GM23338 (cell line): ENCODE measurements at regions not wholly inside any gene's neighbourhood (a gene's known extent, or its start where the extent isn't known, plus 50 kb on each side); places are given as distances from the start of the nearest gene placed in this dataset.

Source experiments
- ATAC-seq: fragments of 200-7000 bp; cut with Tn5 transposase; 3 replicates; pipeline ENCODE4 v1.9.1; 2020
- DNase-seq: peaks from one replicate; pipeline ENCODE4 v3.0.0-alpha.2; 2015; ENCODE audit warnings: low spot score
- H2AFZ ChIP-seq: fragments of 200-600 bp; sonication (generic); 2 replicates; pipeline ENCODE4 v1.8.0; 2016; ENCODE audit warnings: antibody characterized with exemption, mild to moderate bottlenecking, moderate library complexity
- H3F3A ChIP-seq: fragments of 200-600 bp; sonication (generic); replicated peaks from 2 replicates; pipeline ENCODE4 v1.8.0; 2017; ENCODE audit warnings: antibody characterized with exemption, mixed run types, low read depth
- H3K27ac ChIP-seq: fragments of 200-600 bp; sonication (generic); 2 replicates; pipeline ENCODE4 v1.6.1; 2016; ENCODE audit warnings: low read depth
- H3K27me3 ChIP-seq: fragments of 200-600 bp; sonication (generic); 2 replicates; pipeline ENCODE4 v1.8.0; 2016; ENCODE audit warnings: mild to moderate bottlenecking, mixed run types, moderate library complexity; ENCODE audit not compliant: insufficient read depth
- H3K36me3 ChIP-seq: fragments of 200-600 bp; sonication (generic); 2 replicates; pipeline ENCODE4 v1.8.0; 2016; ENCODE audit warnings: mild to moderate bottlenecking; ENCODE audit not compliant: insufficient read depth
- H3K4me1 ChIP-seq: fragments of 200-600 bp; sonication (generic); 2 replicates; pipeline ENCODE4 v1.8.0; 2016; ENCODE audit warnings: mild to moderate bottlenecking, moderate library complexity; ENCODE audit not compliant: insufficient read depth
- H3K4me2 ChIP-seq: fragments of 200-600 bp; sonication (generic); 2 replicates; pipeline ENCODE4 v1.7.1; 2017; ENCODE audit warnings: mixed run types
- H3K4me3 ChIP-seq: fragments of 200-600 bp; sonication (generic); 2 replicates; pipeline ENCODE4 v1.6.1; 2016; ENCODE audit warnings: mixed run types
- H3K79me2 ChIP-seq: fragments of 200-600 bp; sonication (generic); replicated peaks from 2 replicates; pipeline ENCODE4 v1.8.0; 2017; ENCODE audit warnings: mild to moderate bottlenecking; ENCODE audit not compliant: insufficient read depth
- H3K9me2 ChIP-seq: fragments of 200-600 bp; sonication (generic); 2 replicates; pipeline ENCODE4 v1.8.0; 2017; ENCODE audit not compliant: insufficient read depth
- H4K20me1 ChIP-seq: fragments of 200-600 bp; sonication (generic); replicated peaks from 2 replicates; pipeline ENCODE4 v1.8.0; 2017; ENCODE audit warnings: mild to moderate bottlenecking; ENCODE audit not compliant: insufficient read depth
- H3K27ac Mint-ChIP-seq: 2 replicates; pipeline ENCODE4 v1.8.0; 2020; ENCODE audit warnings: inconsistent platforms, mild to moderate bottlenecking, moderate library complexity, mixed read lengths
- H3K27me3 Mint-ChIP-seq: 3 replicates; pipeline ENCODE4 v1.8.0; 2022; ENCODE audit warnings: low read depth, mild to moderate bottlenecking, moderate library complexity, mixed read lengths, inconsistent platforms; ENCODE audit not compliant: insufficient read depth, poor library complexity
- H3K36me3 Mint-ChIP-seq: 3 replicates; pipeline ENCODE4 v1.8.0; 2021; ENCODE audit warnings: low read depth, mild to moderate bottlenecking, inconsistent platforms, moderate library complexity, mixed read lengths
- H3K4me1 Mint-ChIP-seq: 3 replicates; pipeline ENCODE4 v1.8.0; 2020; ENCODE audit warnings: mild to moderate bottlenecking, inconsistent platforms, mixed read lengths
- H3K4me3 Mint-ChIP-seq: 3 replicates; pipeline ENCODE4 v1.8.0; 2021; ENCODE audit warnings: moderate library complexity, mild to moderate bottlenecking, inconsistent platforms, mixed read lengths
- H3K9me3 Mint-ChIP-seq: 3 replicates; pipeline ENCODE4 v1.8.0; 2020; ENCODE audit warnings: moderate library complexity, mild to moderate bottlenecking, inconsistent platforms, mixed read lengths
- CREB1 ChIP-seq: fragments of 250-450 bp; sonication (Bioruptor Pico); IDR thresholded peaks from 2 replicates; pipeline ENCODE4 v1.5.0; 2020; ENCODE audit warnings: low read depth, mild to moderate bottlenecking, moderate library complexity
- ETS1 ChIP-seq: IDR thresholded peaks from 2 replicates; pipeline ENCODE4 v1.6.1; 2016; ENCODE audit warnings: antibody characterized with exemption
- EZH2 ChIP-seq: fragments of 200-600 bp; sonication (generic); IDR thresholded peaks from one replicate; pipeline ENCODE4 v1.8.0; 2017; ENCODE audit warnings: antibody characterized with exemption, mild to moderate bottlenecking, low read depth; ENCODE audit not compliant: unreplicated experiment
- EZH2phosphoT487 ChIP-seq: fragments of 200-600 bp; sonication (generic); IDR thresholded peaks from one replicate; pipeline ENCODE4 v1.8.1; 2018; ENCODE audit warnings: antibody characterized with exemption; ENCODE audit not compliant: unreplicated experiment
- JUNB ChIP-seq: IDR thresholded peaks from one replicate; pipeline ENCODE4 v1.6.1; 2016; ENCODE audit warnings: antibody characterized with exemption; ENCODE audit not compliant: unreplicated experiment
- NANOG ChIP-seq: IDR thresholded peaks from 2 replicates; pipeline ENCODE4 v1.6.1; 2016; ENCODE audit warnings: antibody characterized with exemption, borderline replicate concordance
- POLR2AphosphoS5 ChIP-seq: IDR thresholded peaks from 2 replicates; pipeline ENCODE4 v1.6.1; 2016; ENCODE audit warnings: antibody characterized with exemption, low read depth
- REST ChIP-seq: IDR thresholded peaks from one replicate; pipeline ENCODE4 v1.6.1; 2018; ENCODE audit warnings: antibody characterized with exemption; ENCODE audit not compliant: unreplicated experiment
- STAT1 ChIP-seq: IDR thresholded peaks from one replicate; pipeline ENCODE4 v1.6.1; 2016; ENCODE audit warnings: antibody characterized with exemption; ENCODE audit not compliant: unreplicated experiment
- ZNF114 ChIP-seq: fragments of 250-450 bp; sonication (Bioruptor Pico); IDR thresholded peaks from 2 replicates; pipeline ENCODE4 v1.5.0; 2020; ENCODE audit warnings: mild to moderate bottlenecking, moderate library complexity
- ZNF331 ChIP-seq: fragments of 250-450 bp; sonication (Bioruptor Pico); IDR thresholded peaks from 2 replicates; pipeline ENCODE4 v1.5.0; 2020; ENCODE audit warnings: low read depth, mild to moderate bottlenecking, moderate library complexity
- ZNF462 ChIP-seq: fragments of 250-450 bp; sonication (Bioruptor Pico); IDR thresholded peaks from 2 replicates; pipeline ENCODE4 v1.5.0; 2020; ENCODE audit warnings: mild to moderate bottlenecking, moderate library complexity
- TF ChIP-seq, protein P1 (sequence below), 2 experiments: fragments of 200-600 bp in 1 of 2; sonication (generic) in 1 of 2; conservative IDR thresholded peaks; 2 replicates each; pipeline versions ENCODE4 v1.5.1 to v1.6.1; 2016 to 2017; ENCODE audit warnings: antibody characterized with exemption in 2 of 2, low read depth in 2 of 2, mild to moderate bottlenecking in 2 of 2, moderate library complexity in 1 of 2

DNA sequence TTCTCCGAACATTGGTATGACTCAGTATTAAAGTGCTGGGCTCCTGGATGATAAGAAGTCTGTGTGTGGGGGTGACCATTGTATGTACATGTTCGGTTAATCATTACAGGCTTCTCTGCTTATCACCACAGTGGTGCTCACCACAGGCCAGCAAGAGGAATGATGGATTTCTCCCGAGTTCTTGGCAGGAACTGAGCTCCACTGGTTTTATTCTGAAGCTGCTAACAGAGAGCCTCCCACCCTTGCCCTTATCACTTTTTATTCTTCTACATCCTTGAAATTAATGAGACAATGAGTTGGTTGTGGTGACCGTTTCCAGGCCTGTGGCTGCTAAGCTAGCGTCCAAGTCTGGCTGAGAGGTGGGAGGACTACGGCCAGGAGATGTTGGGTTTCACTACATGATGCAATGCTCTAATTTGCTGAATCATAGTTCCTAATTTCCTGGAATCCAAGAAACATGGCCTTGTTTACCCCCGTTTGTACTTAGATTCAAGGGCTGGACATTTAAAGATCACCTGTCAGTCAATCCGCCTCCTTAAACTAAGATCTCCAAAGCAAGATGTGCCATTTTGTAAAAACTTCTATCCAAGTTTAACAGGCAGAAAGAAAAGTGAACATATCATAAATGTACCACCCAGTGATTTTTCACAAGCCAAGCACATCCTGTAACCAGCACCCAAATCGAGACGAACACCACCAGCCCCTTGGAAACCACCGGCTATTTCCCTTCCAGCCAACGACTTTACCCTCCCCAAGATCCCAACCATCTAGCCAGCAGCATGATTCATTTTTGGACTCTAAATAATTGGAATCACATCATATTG, 172.5 kb downstream of the FOXA2 start:
- Histone ChIP-seq H3K27me3 (no peaks in the 10 kb centered on the region), H3F3A (no peaks in the 10 kb centered on the region), H3K79me2 (no peaks in the 10 kb centered on the region), H3K27ac (no peak overlapping the region), H3K4me3 (no peak overlapping the region), H3K9me2 (no peaks in the 10 kb centered on the region), H2AFZ (no peak overlapping the region), H4K20me1 (no peaks in the 10 kb centered on the region), H3K4me2 (no peak overlapping the region), H3K4me1 (no peaks in the 10 kb centered on the region), H3K36me3 (no peaks in the 10 kb centered on the region)
- DNase-seq, result no peak
- H3K4me3 Mint-ChIP-seq, result no peak overlapping the region
- no peaks in the 10 kb centered on the region for H3K9me3 Mint-ChIP-seq
- peaks cover 3% of the 10 kb centered on the region for H3K27me3 Mint-ChIP-seq
- no peak overlapping the region for H3K27ac Mint-ChIP-seq
- no peak for ATAC-seq
- peaks cover 4% of the 10 kb centered on the region; the same call in 1 of the 3 replicates for H3K4me1 Mint-ChIP-seq
- no peak for TF ChIP-seq STAT1
- no peak for TF ChIP-seq EZH2phosphoT487
- TF ChIP-seq REST, result no peak
- TF ChIP-seq POLR2AphosphoS5, result no peak
- TF ChIP-seq ZNF114 (CRISPR knock-in tag), result no peak
- TF ChIP-seq ETS1, result no peak
- TF ChIP-seq ZNF331 (CRISPR knock-in tag), result no peak
- no peak for TF ChIP-seq ZNF462
- no peak for TF ChIP-seq EZH2
- TF ChIP-seq JUNB, result no peak
- TF ChIP-seq CREB1 (CRISPR knock-in tag), result no peak
- TF ChIP-seq, protein P1, sequence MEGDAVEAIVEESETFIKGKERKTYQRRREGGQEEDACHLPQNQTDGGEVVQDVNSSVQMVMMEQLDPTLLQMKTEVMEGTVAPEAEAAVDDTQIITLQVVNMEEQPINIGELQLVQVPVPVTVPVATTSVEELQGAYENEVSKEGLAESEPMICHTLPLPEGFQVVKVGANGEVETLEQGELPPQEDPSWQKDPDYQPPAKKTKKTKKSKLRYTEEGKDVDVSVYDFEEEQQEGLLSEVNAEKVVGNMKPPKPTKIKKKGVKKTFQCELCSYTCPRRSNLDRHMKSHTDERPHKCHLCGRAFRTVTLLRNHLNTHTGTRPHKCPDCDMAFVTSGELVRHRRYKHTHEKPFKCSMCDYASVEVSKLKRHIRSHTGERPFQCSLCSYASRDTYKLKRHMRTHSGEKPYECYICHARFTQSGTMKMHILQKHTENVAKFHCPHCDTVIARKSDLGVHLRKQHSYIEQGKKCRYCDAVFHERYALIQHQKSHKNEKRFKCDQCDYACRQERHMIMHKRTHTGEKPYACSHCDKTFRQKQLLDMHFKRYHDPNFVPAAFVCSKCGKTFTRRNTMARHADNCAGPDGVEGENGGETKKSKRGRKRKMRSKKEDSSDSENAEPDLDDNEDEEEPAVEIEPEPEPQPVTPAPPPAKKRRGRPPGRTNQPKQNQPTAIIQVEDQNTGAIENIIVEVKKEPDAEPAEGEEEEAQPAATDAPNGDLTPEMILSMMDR (conservative IDR thresholded peaks at IDR 0.05; ENCODE audit: low read depth in 2 of 2), result no peak
- TF ChIP-seq NANOG, result no peak
- no peaks in the 10 kb centered on the region for H3K36me3 Mint-ChIP-seq
